Stimulated activated CD8-positive, alpha-beta memory T cell treated with anti-CD3 and anti-CD28 coated beads, Interleukin-15, amount 100 ng/mL, for 1 hour (primary cell): ENCODE measurements at regions not wholly inside any gene's neighbourhood (a gene's known extent, or its start where the extent isn't known, plus 50 kb on each side); places are given as distances from the start of the nearest gene placed in this dataset.
"Not testable (repeated sequence)": the region's sequence is repeated elsewhere in the genome, so short reads cannot be mapped to it uniquely, and the experiment has no call there.

Experiments used
- DNase-seq: peaks from one replicate; pipeline ENCODE4 v3.0.0-alpha.2; 2020; ENCODE audit warnings: low read depth

DNA sequence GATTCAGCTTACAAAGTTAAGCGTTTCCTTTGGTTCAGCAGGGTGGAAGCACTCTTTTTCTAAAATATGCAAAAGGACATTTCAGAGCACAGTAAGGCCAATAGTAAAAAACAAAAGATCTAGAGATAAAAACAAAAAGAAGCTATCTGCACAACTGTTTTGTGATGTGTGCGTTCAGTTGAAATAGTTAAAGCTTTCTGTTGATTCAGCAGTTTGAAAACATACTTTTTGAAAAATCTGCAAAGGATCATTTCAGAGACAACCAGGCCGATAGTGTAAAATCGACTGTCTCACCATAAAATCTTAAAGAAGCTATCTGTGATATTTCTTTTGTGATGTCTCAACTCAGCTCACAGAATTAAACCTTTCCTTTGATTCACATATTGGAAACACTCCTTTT is 300.0 kb upstream of the ALG10B start:
- no peak for DNase-seq

DNA sequence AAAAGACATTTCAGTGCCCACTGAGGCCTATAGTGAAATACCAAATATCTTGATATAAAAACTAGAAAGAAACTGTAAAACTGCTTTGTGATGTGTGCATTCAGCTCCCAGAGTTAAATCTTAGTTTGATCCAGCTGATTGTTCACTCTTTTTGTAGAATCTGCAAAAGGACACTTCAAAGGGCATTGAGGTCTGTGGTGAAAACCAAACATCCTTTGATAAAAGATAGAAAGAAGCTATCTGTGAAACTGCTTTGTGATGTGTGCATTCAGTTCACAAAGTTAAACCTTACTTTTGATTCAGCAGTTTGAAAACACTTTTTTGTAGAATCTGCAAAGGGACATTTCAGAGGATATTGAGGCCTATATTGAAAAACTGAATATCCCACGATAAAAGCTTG is 290.7 kb upstream of the ALG10B start:
- DNase-seq: no peak

- DNase-seq: no peak
Observed at GRCh38 chr12:38053113-38053512, 263.5 kb upstream of the ALG10B start.

DNA sequence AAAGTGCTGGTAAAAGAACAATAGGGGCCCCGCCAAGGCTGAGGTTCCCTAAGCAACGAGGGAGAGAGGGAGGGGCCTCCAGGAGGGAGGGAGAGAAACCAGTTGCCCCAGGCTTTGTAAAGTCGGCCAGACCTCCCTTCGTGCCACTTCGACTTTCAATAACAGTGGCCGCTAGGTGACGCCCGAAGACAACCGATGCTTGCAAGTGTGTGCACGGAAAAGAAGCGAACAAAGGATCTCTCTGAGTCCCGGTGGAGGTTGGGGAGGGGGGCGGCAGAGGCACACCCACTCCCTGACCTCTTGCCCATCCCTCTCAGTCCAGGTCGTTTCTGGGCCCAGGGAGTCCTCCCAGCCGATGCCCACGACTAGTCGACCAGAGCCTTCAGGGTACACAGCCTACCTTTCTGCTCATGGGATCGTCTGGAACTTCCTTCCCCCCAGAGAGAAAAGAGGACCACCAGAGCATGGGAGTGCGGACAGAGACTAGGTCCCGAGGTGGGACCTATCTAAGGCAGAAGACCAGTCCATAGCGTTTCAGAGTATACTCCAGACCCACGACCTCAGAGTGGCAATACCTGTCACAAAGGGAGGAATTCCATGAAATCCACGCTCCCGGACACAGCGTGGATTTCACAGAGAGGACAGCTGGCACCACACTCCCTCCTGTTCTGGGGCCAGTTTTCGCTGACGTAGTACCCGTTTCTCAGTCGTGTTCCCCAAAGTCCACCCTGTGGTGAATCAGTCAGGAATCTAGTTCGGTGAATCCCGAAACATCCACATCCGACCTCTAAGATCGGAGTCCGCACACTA is 262.7 kb upstream of the ALG10B start:
- no peak for DNase-seq

GRCh38 chr12:38056701-38057689 is 259.6 kb upstream of the ALG10B start:
- no peak for DNase-seq

DNA sequence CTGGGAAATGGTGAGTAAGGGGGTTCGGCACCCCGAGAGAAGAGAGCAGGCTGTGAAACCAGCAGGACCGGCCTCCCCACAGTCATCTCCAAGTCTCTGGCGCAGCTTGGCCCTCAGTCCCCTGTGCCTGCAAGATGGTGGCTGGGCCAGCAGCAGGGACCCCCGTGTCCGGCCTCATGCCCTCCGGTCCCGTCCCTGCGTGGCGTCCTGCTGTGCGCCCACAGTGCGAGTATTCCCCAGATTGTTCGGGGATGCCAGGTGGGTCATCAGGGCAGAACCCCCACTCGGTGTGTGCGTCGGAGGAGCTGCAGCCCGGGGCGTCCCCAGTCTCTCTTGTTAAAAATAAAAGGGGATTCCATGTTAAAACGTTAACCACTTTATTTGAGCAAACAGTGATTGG is 216.9 kb upstream of the ALG10B start:
- DNase-seq: no peak

GRCh38 chr12:38101753-38102152 is 214.8 kb upstream of the ALG10B start:
- no peak for DNase-seq

- DNase-seq: no peak
Observed at GRCh38 chr12:38102197-38102596, 214.4 kb upstream of the ALG10B start.

GRCh38 chr12:38110026-38110699 is 206.4 kb upstream of the ALG10B start:
- no peak for DNase-seq

- DNase-seq: no peak
Observed at GRCh38 chr12:38113991-38114390, 202.6 kb upstream of the ALG10B start.

- DNase-seq: no peak
Observed at GRCh38 chr12:38116968-38117367, 199.6 kb upstream of the ALG10B start.

DNA sequence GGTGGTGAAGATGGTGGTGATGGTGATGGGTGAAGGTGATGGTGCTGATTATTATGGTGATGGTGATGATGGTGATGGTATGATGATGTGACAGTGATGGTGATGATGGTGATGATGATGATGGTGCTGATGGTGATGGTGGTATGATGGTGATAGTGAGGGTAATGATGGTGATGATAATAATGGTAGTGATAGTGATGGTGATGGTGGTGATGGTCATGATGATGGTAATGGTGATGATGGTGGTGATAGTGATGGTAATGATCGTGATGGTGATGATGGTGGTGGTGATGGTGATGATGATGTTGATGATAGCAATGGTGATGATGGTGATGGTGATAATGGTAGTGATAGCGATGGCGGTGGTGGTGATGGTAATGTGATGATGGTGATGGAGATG is 197.9 kb upstream of the ALG10B start:
- no peak for DNase-seq

DNA sequence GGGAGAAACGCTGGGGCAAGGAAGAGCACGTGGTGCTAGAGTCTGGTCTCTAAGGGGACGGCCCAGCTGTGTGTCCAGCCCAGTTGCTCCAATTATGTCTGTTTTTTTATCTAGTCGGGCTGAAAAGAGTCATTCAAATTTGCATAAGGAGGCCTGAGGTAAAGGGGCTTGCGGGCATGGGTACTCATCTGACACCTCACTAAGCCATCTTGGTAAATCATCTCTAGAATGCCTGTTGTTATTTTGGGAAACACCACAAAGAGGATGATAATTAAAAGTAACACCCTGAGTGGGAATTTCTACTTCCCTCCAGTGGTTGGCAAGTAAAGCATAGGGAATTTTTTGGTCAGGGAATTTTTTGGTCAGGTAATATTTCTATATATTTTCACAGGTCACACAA is 196.1 kb upstream of the ALG10B start:
- no peak for DNase-seq

GRCh38 chr12:38123028-38123427 is 193.5 kb upstream of the ALG10B start:
- DNase-seq: not testable (repeated sequence)

GRCh38 chr12:38123566-38124246 is 192.9 kb upstream of the ALG10B start:
- no peak for DNase-seq

- DNase-seq: no peak
Observed at GRCh38 chr12:38124247-38125012, 192.1 kb upstream of the ALG10B start.

- no peak for DNase-seq
Observed at GRCh38 chr12:38132139-38132538, 184.4 kb upstream of the ALG10B start.

DNA sequence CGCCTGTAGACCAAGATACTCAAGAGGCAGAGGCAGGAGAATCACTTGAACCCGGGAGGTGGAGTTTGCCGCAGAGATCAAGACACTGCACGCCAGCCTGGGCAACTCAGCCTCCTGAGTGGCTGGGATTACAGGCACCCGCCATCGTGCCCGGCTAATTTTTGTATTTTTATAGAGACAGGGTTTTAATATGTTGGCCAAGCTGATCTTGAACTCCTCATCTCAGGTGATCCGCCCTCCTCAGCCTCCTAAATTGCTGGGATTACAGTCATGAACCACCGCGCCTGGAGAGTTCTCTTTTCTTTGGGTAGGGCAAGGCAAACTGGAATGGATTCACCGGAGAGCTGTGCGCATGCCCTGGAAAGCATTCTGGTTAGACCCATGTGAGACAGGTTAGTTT is 179.3 kb upstream of the ALG10B start:
- DNase-seq: no peak

- DNase-seq: no peak
Observed at GRCh38 chr12:38137716-38138115, 178.9 kb upstream of the ALG10B start.

GRCh38 chr12:38138225-38139221 is 178.1 kb upstream of the ALG10B start:
- peak; percentile 60 for DNase-seq
